Keratinocyte (primary cell): ENCODE measurements at regions not wholly inside any gene's neighbourhood (a gene's known extent, or its start where the extent isn't known, plus 50 kb on each side); places are given as distances from the start of the nearest gene placed in this dataset.
A peak's percentile ranks its signal among the peaks of the same experiment; 100 is the strongest.

Source experiments
- DNase-seq: peaks from one replicate; pipeline ENCODE4 v3.0.0-alpha.2; 2011; ENCODE audit warnings: low read depth, missing footprints, low spot score
- FAIRE-seq: peaks from 2 replicates; lab custom pipeline; 2011; peaks lifted over from hg19 to GRCh38; lab: Jason Lieb, UNC
- H2AFZ ChIP-seq: 2 replicates; pipeline ENCODE4 v1.6.0; 2012; ENCODE audit warnings: low read length, control low read depth, inconsistent platforms; ENCODE audit not compliant: control insufficient read depth
- H3K27ac ChIP-seq: 2 replicates; pipeline ENCODE4 v1.5.1; 2011; ENCODE audit warnings: low read length; ENCODE audit not compliant: control insufficient read depth, insufficient read depth
- H3K27me3 ChIP-seq: 3 replicates; pipeline ENCODE4 v1.6.0; 2011; ENCODE audit warnings: low read length; ENCODE audit not compliant: control insufficient read depth, insufficient read depth; ENCODE audit errors: extremely low read depth
- H3K36me3 ChIP-seq, 2 experiments: 2 replicates in 1 of 2; 3 replicates in 1 of 2; pipeline ENCODE4 v1.5.1; 2011; ENCODE audit warnings: low read length in 2 of 2, mild to moderate bottlenecking in 1 of 2; ENCODE audit not compliant: control insufficient read depth in 2 of 2, insufficient read depth in 2 of 2; ENCODE audit errors: extremely low read depth in 1 of 2
- H3K4me1 ChIP-seq: 3 replicates; pipeline ENCODE4 v1.5.1; 2011; ENCODE audit warnings: low read length; ENCODE audit not compliant: control insufficient read depth, insufficient read depth; ENCODE audit errors: extremely low read depth
- H3K4me2 ChIP-seq: 3 replicates; pipeline ENCODE4 v1.6.0; 2011; ENCODE audit warnings: low read depth, low read length; ENCODE audit not compliant: control insufficient read depth, insufficient read depth; ENCODE audit errors: extremely low read depth
- H3K4me3 ChIP-seq, 3 experiments: fragments of 200-600 bp in 1 of 3; sonication (generic) in 1 of 3; 2 replicates in 2 of 3; 3 replicates in 1 of 3; pipeline ENCODE4 v1.5.1; 2011 to 2016; ENCODE audit warnings: low read length in 3 of 3, mild to moderate bottlenecking in 3 of 3, control low read depth in 2 of 3, inconsistent platforms in 1 of 3, low read depth in 1 of 3, mixed read lengths in 1 of 3, mixed run types in 1 of 3, moderate library complexity in 1 of 3; ENCODE audit not compliant: control insufficient read depth in 2 of 3, insufficient read depth in 2 of 3; ENCODE audit errors: extremely low read depth in 1 of 3
- H3K79me2 ChIP-seq: 2 replicates; pipeline ENCODE4 v1.6.0; 2012; ENCODE audit warnings: low read length; ENCODE audit not compliant: control insufficient read depth, insufficient read depth
- H3K9ac ChIP-seq: 3 replicates; pipeline ENCODE4 v1.6.0; 2011; ENCODE audit warnings: low read length; ENCODE audit not compliant: control insufficient read depth, insufficient read depth; ENCODE audit errors: extremely low read depth
- H3K9me1 ChIP-seq: 3 replicates; pipeline ENCODE4 v1.6.0; 2011; ENCODE audit warnings: low read length; ENCODE audit not compliant: control insufficient read depth, insufficient read depth; ENCODE audit errors: extremely low read depth
- H3K9me3 ChIP-seq: 2 replicates; pipeline ENCODE4 v1.5.1; 2012; ENCODE audit warnings: low read depth, low read length; ENCODE audit not compliant: control insufficient read depth
- H4K20me1 ChIP-seq: 3 replicates; pipeline ENCODE4 v1.6.0; 2011; ENCODE audit warnings: low read length; ENCODE audit not compliant: control insufficient read depth, insufficient read depth; ENCODE audit errors: extremely low read depth
- CTCF ChIP-seq, 3 experiments: IDR thresholded peaks in 1 of 3; conservative IDR thresholded peaks in 1 of 3; optimal IDR thresholded peaks in 1 of 3; 2 replicates in 2 of 3; 3 replicates in 1 of 3; pipeline versions ENCODE3 to v1.5.1; 2011; ENCODE audit warnings: low read length in 3 of 3, mild to moderate bottlenecking in 3 of 3, moderate library complexity in 2 of 3, control low read depth in 1 of 3, inconsistent platforms in 1 of 3; ENCODE audit not compliant: insufficient read depth in 2 of 3; ENCODE audit errors: extremely low read depth in 1 of 3
- EZH2 ChIP-seq: IDR thresholded peaks from one replicate; pipeline ENCODE4 v1.6.1; 2012; ENCODE audit warnings: inconsistent platforms, mild to moderate bottlenecking, low read length, moderate library complexity
- dilution Hi-C: fragments of 300-500 bp; cut with MboI; formaldehyde crosslinking; loops from one replicate; pipeline ENCODE4 v1.7.0; 2020; ENCODE audit warnings: low sequenced_read_pairs; ENCODE audit not compliant: extremely low pct_ligation_motif_present

GRCh38 chr5:61744690-61745619, 412.9 kb downstream of the ZSWIM6 start:
- no peak for TF ChIP-seq EZH2
- peak in 2 of 3 experiments; percentile 42 to 61 for TF ChIP-seq CTCF (optimal IDR thresholded peaks at IDR 0.05 in 1 of 3, IDR thresholded peaks at IDR 0.05 in 1 of 3, conservative IDR thresholded peaks at IDR 0.05 in 1 of 3; ENCODE audit: extremely low read depth in 1 of 3, insufficient read depth in 2 of 3, low read length in 3 of 3)
- no peak for FAIRE-seq
- H3K79me2 ChIP-seq: no peaks in the 10 kb centered on the region
- H3K4me2 ChIP-seq: no peak overlapping the region
- no peak overlapping the region for H2AFZ ChIP-seq
- no peak for DNase-seq
- no peaks in the 10 kb centered on the region for H3K36me3 ChIP-seq
- no peaks in the 10 kb centered on the region for H3K9me1 ChIP-seq
- no peak overlapping the region for H3K27ac ChIP-seq
- H3K4me3 ChIP-seq: no peak overlapping the region
- no peaks in the 10 kb centered on the region for H3K4me1 ChIP-seq
- dilution Hi-C loops: no loop called here
- no peaks in the 10 kb centered on the region for H3K27me3 ChIP-seq
- no peak overlapping the region for H3K9ac ChIP-seq
- no peaks in the 10 kb centered on the region for H3K9me3 ChIP-seq
- no peaks in the 10 kb centered on the region for H4K20me1 ChIP-seq

GRCh38 chr5:61746831-61747575, 414.9 kb downstream of the ZSWIM6 start:
- no peak for DNase-seq
- Histone ChIP-seq H3K9me3 (no peaks in the 10 kb centered on the region), H3K9me1 (no peaks in the 10 kb centered on the region), H2AFZ (no peak overlapping the region), H3K27me3 (no peaks in the 10 kb centered on the region), H3K36me3 (no peaks in the 10 kb centered on the region), H3K79me2 (no peaks in the 10 kb centered on the region), H3K9ac (no peak overlapping the region), H3K4me3 (no peak overlapping the region), H3K4me2 (no peak overlapping the region), H3K4me1 (no peaks in the 10 kb centered on the region), H3K27ac (no peak overlapping the region), H4K20me1 (no peaks in the 10 kb centered on the region)
- dilution Hi-C loops: no loop called here
- FAIRE-seq: no peak
- TF ChIP-seq EZH2: no peak
- TF ChIP-seq CTCF (optimal IDR thresholded peaks at IDR 0.05 in 1 of 3, IDR thresholded peaks at IDR 0.05 in 1 of 3, conservative IDR thresholded peaks at IDR 0.05 in 1 of 3; ENCODE audit: extremely low read depth in 1 of 3, insufficient read depth in 2 of 3, low read length in 3 of 3): no peak
